ENCODE measurements at regions not wholly inside any gene's neighbourhood (a gene's known extent, or its start where the extent isn't known, plus 50 kb on each side); places are given as distances from the start of the nearest gene placed in this dataset.

DNA sequence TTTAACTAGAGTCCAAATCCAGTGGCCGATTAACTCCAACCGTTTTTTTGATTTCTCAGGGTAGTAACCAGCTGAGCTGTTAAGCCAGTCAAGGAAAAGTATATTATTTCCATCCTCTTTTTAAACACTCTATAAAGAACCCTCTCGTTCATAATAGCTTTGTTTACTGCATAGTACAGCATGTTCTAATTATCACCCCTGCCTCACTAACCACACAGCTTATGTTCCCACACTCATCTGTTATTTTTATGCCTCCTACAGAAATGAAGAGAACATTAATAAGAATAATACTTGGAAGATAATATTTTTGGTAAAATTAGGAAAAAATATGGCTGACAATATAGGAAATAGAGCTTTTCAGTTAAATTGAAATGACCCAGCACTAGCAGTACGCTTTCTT, 2132.8 kb upstream of the CELF4 start:
- TF ChIP-seq, protein P1, sequence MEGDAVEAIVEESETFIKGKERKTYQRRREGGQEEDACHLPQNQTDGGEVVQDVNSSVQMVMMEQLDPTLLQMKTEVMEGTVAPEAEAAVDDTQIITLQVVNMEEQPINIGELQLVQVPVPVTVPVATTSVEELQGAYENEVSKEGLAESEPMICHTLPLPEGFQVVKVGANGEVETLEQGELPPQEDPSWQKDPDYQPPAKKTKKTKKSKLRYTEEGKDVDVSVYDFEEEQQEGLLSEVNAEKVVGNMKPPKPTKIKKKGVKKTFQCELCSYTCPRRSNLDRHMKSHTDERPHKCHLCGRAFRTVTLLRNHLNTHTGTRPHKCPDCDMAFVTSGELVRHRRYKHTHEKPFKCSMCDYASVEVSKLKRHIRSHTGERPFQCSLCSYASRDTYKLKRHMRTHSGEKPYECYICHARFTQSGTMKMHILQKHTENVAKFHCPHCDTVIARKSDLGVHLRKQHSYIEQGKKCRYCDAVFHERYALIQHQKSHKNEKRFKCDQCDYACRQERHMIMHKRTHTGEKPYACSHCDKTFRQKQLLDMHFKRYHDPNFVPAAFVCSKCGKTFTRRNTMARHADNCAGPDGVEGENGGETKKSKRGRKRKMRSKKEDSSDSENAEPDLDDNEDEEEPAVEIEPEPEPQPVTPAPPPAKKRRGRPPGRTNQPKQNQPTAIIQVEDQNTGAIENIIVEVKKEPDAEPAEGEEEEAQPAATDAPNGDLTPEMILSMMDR (IDR thresholded peaks at IDR 0.05), result no peak
- no peak for TF ChIP-seq POLR2AphosphoS5 (IDR thresholded peaks at IDR 0.05)
- no peak for TF ChIP-seq POLR2A (IDR thresholded peaks at IDR 0.05)

All from sigmoid colon (tissue), 4 donors.